HepG2 (cell line): ENCODE measurements at regions not wholly inside any gene's neighbourhood (a gene's known extent, or its start where the extent isn't known, plus 50 kb on each side); places are given as distances from the start of the nearest gene placed in this dataset.
A peak's percentile ranks its signal among the peaks of the same experiment; 100 is the strongest.

Experiments
- ATF5 ChIP-seq: sonication (generic); formaldehyde crosslinking; IDR thresholded peaks from 2 replicates; pipeline ENCODE4 v1.4.0; 2020; ENCODE audit warnings: mild to moderate bottlenecking, low read depth, missing genetic modification reagents
- CEBPZ ChIP-seq: IDR thresholded peaks from 2 replicates; pipeline ENCODE4 v1.6.1; 2012; ENCODE audit warnings: low read length, improper control_type of control experiment
- CREM ChIP-seq, 2 experiments: sonication (generic) in 1 of 2; formaldehyde crosslinking in 1 of 2; IDR thresholded peaks; 2 replicates each; pipeline versions ENCODE4 v1.4.0 to v1.6.1; 2016 to 2020; ENCODE audit warnings: antibody characterized with exemption in 1 of 2, mild to moderate bottlenecking in 1 of 2, missing genetic modification reagents in 1 of 2
- ETS1 ChIP-seq: sonication (generic); formaldehyde crosslinking; IDR thresholded peaks from 2 replicates; pipeline ENCODE4 v1.4.0; 2020; ENCODE audit warnings: missing genetic modification reagents
- FOXJ3 ChIP-seq: sonication (generic); formaldehyde crosslinking; IDR thresholded peaks from 2 replicates; pipeline ENCODE4 v1.4.0; 2020; ENCODE audit warnings: missing genetic modification reagents, mild to moderate bottlenecking, borderline replicate concordance
- GATAD2A ChIP-seq: IDR thresholded peaks from 2 replicates; pipeline ENCODE4 v1.6.1; 2016
- GTF2F1 ChIP-seq: fragments of 150-350 bp; IDR thresholded peaks from 2 replicates; pipeline ENCODE4 v1.6.1; 2014; ENCODE audit warnings: low read length
- IKZF5 ChIP-seq: IDR thresholded peaks from 2 replicates; pipeline ENCODE4 v1.6.1; 2018; ENCODE audit warnings: missing genetic modification reagents, mild to moderate bottlenecking, missing compliant biosample characterization
- KDM1A ChIP-seq: IDR thresholded peaks from 2 replicates; pipeline ENCODE4 v1.6.1; 2016; ENCODE audit warnings: missing compliant biosample characterization
- MLXIP ChIP-seq: sonication (generic); formaldehyde crosslinking; IDR thresholded peaks from 2 replicates; pipeline ENCODE4 v1.9.0; 2021; ENCODE audit warnings: missing genetic modification reagents, borderline replicate concordance
- MXD3 ChIP-seq: IDR thresholded peaks from 2 replicates; pipeline ENCODE4 v1.6.1; 2016; ENCODE audit warnings: mild to moderate bottlenecking, missing biosample characterization, missing genetic modification reagents
- U2AF1 ChIP-seq: fragments of 200-400 bp; formaldehyde crosslinking; optimal IDR thresholded peaks from 2 replicates; pipeline ENCODE3; 2017; ENCODE audit warnings: mild to moderate bottlenecking, low read depth, low read length
- ZMAT5 ChIP-seq: sonication (generic); formaldehyde crosslinking; IDR thresholded peaks from 2 replicates; pipeline ENCODE4 v1.5.0; 2020; ENCODE audit warnings: mild to moderate bottlenecking, low read depth, missing genetic modification reagents, borderline replicate concordance
- ZNF235 ChIP-seq: sonication (generic); formaldehyde crosslinking; IDR thresholded peaks from 2 replicates; pipeline ENCODE4 v1.8.1; 2023; ENCODE audit warnings: mild to moderate bottlenecking, missing genetic modification reagents, borderline replicate concordance
- ZNF558 ChIP-seq: sonication (generic); formaldehyde crosslinking; IDR thresholded peaks from 2 replicates; pipeline ENCODE4 v1.9.0; 2022; ENCODE audit warnings: mild to moderate bottlenecking, missing genetic modification reagents, borderline replicate concordance
- ZNF746 ChIP-seq: sonication (generic); formaldehyde crosslinking; IDR thresholded peaks from 2 replicates; pipeline ENCODE4 v1.8.0; 2022; ENCODE audit warnings: mild to moderate bottlenecking, missing genetic modification reagents
- ZNF773 ChIP-seq: sonication (generic); formaldehyde crosslinking; IDR thresholded peaks from 2 replicates; pipeline ENCODE4 v1.4.0; 2020; ENCODE audit warnings: missing genetic modification reagents, borderline replicate concordance

GRCh38 chr1:9180111-9180819, 51.4 kb upstream of the GPR157 start (continued):
- TF ChIP-seq MLXIP (CRISPR knock-in tag) (no peak), U2AF1 (no peak), ZNF773 (CRISPR knock-in tag) (no peak), GATAD2A (CRISPR knock-in tag) (peak; percentile 60; the same call in 1 of the 2 replicates), ATF5 (CRISPR knock-in tag) (no peak), KDM1A (CRISPR knock-in tag) (peak; percentile 51; the same call in 1 of the 2 replicates), ZNF746 (CRISPR knock-in tag) (peak; percentile 74; the same call in 1 of the 2 replicates), ETS1 (CRISPR knock-in tag) (no peak), CREM (IDR thresholded peaks at IDR 0.05) (peak; percentile 23; the same call in 1 of the 2 replicates), CREM (CRISPR knock-in tag; IDR thresholded peaks at IDR 0.05) (no peak), GTF2F1 (no peak), CEBPZ (no peak), FOXJ3 (CRISPR knock-in tag) (no peak), IKZF5 (CRISPR knock-in tag) (no peak), ZMAT5 (no peak), ZNF558 (CRISPR knock-in tag) (no peak), MXD3 (no peak), ZNF235 (CRISPR knock-in tag) (no peak)
